Common myeloid progenitor, CD34-positive (primary cell): ENCODE measurements at regions not wholly inside any gene's neighbourhood (a gene's known extent, or its start where the extent isn't known, plus 50 kb on each side); places are given as distances from the start of the nearest gene placed in this dataset.

Experiments used
- CTCF ChIA-PET: fragments of 350-600 bp; sonication (Branson Sonifier 250); formaldehyde crosslinking; loops from one replicate; lab custom pipeline; 2021; ENCODE audit warnings: antibody characterized with exemption; lab: Charles Lee
- POLR2A ChIA-PET: fragments of 350-600 bp; sonication (Branson Sonifier 250); formaldehyde crosslinking; loops from one replicate; lab custom pipeline; 2021; ENCODE audit warnings: antibody characterized with exemption; lab: Charles Lee
- DNase-seq, 3 donors: peaks; one replicate each; pipeline versions ENCODE4 v3.0.0 to v3.0.0-alpha.2; 2013
- H3K27ac ChIP-seq, 2 experiments: 1 replicate in 1 of 2; 2 replicates in 1 of 2; pipeline ENCODE4 v1.7.0; 2013; ENCODE audit warnings: inconsistent platforms in 2 of 2, low read length in 2 of 2, mild to moderate bottlenecking in 2 of 2, low read depth in 1 of 2, moderate library complexity in 1 of 2; ENCODE audit not compliant: severe bottlenecking in 2 of 2, insufficient read depth in 1 of 2, poor library complexity in 1 of 2
- H3K27me3 ChIP-seq, 5 experiments: replicated peaks in 2 of 5; 1 replicate in 3 of 5; 2 replicates in 2 of 5; pipeline versions ENCODE4 v1.6.1 to v1.7.0; 2013; ENCODE audit warnings: low read length in 4 of 5, mild to moderate bottlenecking in 2 of 5, moderate library complexity in 2 of 5, inconsistent platforms in 1 of 5; ENCODE audit not compliant: insufficient read depth in 5 of 5, control insufficient read depth in 4 of 5
- H3K36me3 ChIP-seq, 4 experiments: 1 replicate in 2 of 4; 2 replicates in 2 of 4; pipeline versions ENCODE4 v1.6.1 to v1.7.0; 2013; ENCODE audit warnings: low read length in 3 of 4, control low read depth in 1 of 4, mild to moderate bottlenecking in 1 of 4; ENCODE audit not compliant: control insufficient read depth in 4 of 4, insufficient read depth in 4 of 4
- H3K4me1 ChIP-seq, 4 experiments: 1 replicate in 3 of 4; 2 replicates in 1 of 4; pipeline versions ENCODE4 v1.6.1 to v1.7.1; 2013; ENCODE audit warnings: low read length in 3 of 4, mild to moderate bottlenecking in 3 of 4, control low read depth in 1 of 4, inconsistent platforms in 1 of 4, moderate library complexity in 1 of 4; ENCODE audit not compliant: control insufficient read depth in 4 of 4, insufficient read depth in 4 of 4; ENCODE audit errors: control extremely low read depth in 1 of 4
- H3K4me3 ChIP-seq, 7 experiments: 1 replicate in 4 of 7; 2 replicates in 3 of 7; pipeline versions ENCODE4 v1.5.1 to v1.7.0; 2013; ENCODE audit warnings: mild to moderate bottlenecking in 7 of 7, low read length in 6 of 7, moderate library complexity in 6 of 7, inconsistent platforms in 2 of 7, low read depth in 2 of 7, control low read depth in 1 of 7; ENCODE audit not compliant: insufficient read depth in 4 of 7, control insufficient read depth in 1 of 7; ENCODE audit errors: extremely low read depth in 1 of 7
- H3K9me3 ChIP-seq, 5 experiments: 1 replicate in 4 of 5; 2 replicates in 1 of 5; pipeline versions ENCODE4 v1.6.1 to v1.7.1; 2013; ENCODE audit warnings: low read length in 4 of 5, mild to moderate bottlenecking in 2 of 5, inconsistent platforms in 1 of 5, low read depth in 1 of 5, moderate library complexity in 1 of 5; ENCODE audit not compliant: control insufficient read depth in 4 of 5, insufficient read depth in 2 of 5; ENCODE audit errors: control extremely low read depth in 1 of 5
- WGBS: methylation state at CpG from one replicate; pipeline ENCODE4 v1.1.5; 2013; ENCODE audit not compliant: insufficient coverage; 5-methylcytosine and 5-hydroxymethylcytosine counted together

DNA sequence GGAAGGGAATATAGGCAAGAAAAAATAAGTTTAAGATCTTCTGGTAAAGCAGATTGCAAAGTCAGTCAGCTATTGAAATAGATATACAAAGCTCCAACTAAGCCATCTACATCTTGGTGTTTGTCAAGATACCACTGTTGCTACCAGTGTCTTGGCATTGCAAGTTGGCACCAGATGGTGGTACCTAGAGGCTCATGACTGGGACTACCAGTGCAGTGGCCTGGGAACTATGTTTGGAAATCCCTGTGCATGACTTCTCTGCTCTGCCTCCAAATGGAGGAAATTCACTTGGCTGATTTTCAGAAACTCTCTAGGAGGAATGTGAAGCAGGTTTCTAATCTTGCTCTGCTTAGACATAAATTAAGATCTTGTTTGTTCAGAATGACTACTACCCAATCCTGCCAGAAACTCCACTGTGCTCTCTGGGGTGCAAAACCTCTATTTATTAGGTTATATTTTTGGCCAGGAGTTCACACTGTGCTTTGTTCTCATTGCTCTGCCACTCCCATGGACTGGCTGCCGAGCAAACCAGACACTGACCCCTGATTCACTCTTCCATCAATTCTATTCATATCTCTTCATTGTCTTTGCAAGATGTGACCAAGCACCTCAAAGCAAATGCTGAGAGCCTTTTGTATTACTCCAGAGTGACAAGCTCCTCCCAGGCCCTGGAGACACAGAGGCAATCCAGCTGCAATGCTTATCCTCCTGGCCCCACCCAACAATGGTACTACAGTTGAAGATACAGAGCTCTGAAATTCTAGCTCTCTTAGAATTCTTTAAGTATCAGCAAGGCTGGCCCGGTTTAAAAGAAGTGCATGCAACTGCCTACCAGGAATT, 272.3 kb upstream of the FGF16 start:
- H3K27ac ChIP-seq = no peak overlapping the region
- H3K36me3 ChIP-seq = no peaks in the 10 kb centered on the region
- ChIA-PET CTCF (no interaction called here), POLR2A (no interaction called here)
- no peaks in the 10 kb centered on the region for H3K27me3 ChIP-seq
- H3K9me3 ChIP-seq = peaks cover 0 to 2% (median 0%) of the 10 kb centered on the region in 5 experiments
- WGBS = 58% methylated on average over 2 of the region's 2 CpGs
- no peaks in the 10 kb centered on the region for H3K4me1 ChIP-seq
- DNase-seq = no peak
- no peak overlapping the region for H3K4me3 ChIP-seq

DNA sequence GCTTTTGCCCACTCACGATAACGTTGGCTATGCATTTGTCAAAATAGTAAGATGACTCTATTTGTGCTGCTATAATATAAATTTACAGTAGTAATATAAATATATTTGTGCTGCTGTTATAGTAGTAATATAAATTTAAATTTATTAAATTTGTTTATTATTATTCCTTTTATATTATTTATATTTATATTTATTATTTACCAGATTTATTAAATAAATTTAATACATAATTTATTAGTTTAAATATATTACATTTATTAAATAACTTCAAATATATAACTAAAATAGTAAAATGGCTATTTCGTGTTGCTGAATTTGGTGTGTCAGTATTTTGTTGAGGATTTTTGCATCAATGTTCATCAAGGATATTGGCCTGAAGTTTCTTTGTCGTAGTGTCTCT, 246.5 kb upstream of the FGF16 start:
- CTCF ChIA-PET = no interaction called here

DNA sequence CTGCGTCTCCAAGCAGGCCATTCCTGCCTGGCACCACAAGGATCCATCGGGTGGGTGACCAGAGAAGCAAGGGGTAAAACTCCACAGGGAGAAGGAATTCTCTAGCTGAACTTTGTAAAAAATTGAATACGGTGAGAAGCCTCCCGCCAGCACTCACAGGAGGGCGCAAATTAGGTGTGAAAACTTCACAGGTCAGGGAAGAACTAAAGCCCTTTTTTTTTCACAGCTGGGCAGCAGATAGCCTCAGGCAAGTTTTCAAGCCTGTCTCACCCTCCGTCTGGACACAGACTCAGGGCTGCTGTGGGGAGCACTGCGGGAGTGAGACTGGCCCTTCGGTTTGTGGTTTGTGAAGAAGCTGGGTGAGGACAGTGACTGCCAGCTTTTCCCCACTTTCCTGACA, 224.1 kb upstream of the FGF16 start:
- H3K9me3 ChIP-seq = peaks cover 0 to 2% (median 0%) of the 10 kb centered on the region in 5 experiments
- H3K4me1 ChIP-seq = no peaks in the 10 kb centered on the region
- WGBS = 40% methylated on average over 7 of the region's 8 CpGs
- DNase-seq = no peak
- ChIA-PET POLR2A (no interaction called here), CTCF (no interaction called here)
- H3K27me3 ChIP-seq = no peaks in the 10 kb centered on the region
- no peaks in the 10 kb centered on the region for H3K36me3 ChIP-seq
- no peak overlapping the region for H3K4me3 ChIP-seq
- no peak overlapping the region for H3K27ac ChIP-seq

More for the DNA sequence above, 246.5 kb upstream of the FGF16 start:
- DNase-seq = no peak
- no peak overlapping the region for H3K27ac ChIP-seq
- H3K27me3 ChIP-seq = no peaks in the 10 kb centered on the region
- H3K36me3 ChIP-seq = no peaks in the 10 kb centered on the region
- H3K9me3 ChIP-seq = peaks cover 0 to 1% (median 0%) of the 10 kb centered on the region in 5 experiments
- no peaks in the 10 kb centered on the region for H3K4me1 ChIP-seq
- POLR2A ChIA-PET = no interaction called here
- WGBS = 100% methylated on average over 1 of the region's 4 CpGs
- no peak overlapping the region for H3K4me3 ChIP-seq

DNA sequence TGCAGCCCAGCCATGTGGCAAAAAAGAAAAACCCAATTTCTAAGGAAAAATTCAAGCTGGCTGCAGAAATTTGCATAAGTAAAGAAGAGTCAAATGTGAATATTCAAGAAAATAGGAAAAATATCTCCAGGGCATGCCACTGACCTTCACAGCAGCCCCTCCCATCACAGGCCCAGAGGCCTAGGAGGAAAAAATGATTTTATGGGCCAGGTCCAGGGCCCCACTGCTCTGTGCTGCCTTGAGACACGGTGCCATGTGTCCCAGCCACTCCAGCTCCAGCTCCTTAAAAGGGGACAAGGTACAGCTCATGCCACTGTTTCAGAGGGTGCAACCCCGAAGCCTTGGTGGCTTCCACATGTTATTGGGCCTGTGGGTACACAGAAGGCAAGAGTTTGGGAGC, 182.7 kb upstream of the FGF16 start:
- WGBS = 62% methylated on average over 1 of the region's 2 CpGs
- Histone ChIP-seq H3K9me3 (peaks cover 1 to 8% (median 4%) of the 10 kb centered on the region in 5 experiments), H3K4me1 (no peaks in the 10 kb centered on the region), H3K27ac (no peak overlapping the region), H3K27me3 (no peaks in the 10 kb centered on the region), H3K4me3 (no peak overlapping the region), H3K36me3 (no peaks in the 10 kb centered on the region)
- no peak for DNase-seq
- CTCF ChIA-PET = no interaction called here
- POLR2A ChIA-PET = no interaction called here

DNA sequence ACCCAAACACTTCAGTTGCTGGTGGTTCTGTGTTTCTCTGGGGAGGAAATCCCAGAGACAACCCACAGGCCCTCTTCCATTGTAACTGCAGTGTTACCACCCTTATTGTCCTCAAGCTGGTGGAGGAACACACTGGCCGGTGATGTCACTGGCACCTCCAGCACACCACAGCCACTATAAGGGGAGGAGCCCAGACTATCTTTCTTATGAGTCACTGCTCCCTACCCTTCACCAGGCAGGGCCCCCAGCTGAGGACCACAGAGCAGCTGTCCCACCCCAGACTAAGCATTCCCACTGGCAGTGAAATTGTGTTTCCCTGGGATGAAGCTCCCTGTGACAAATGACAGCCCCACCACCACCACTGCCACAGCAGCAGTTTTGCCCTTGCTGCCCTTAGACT, 171.8 kb upstream of the FGF16 start:
- no peaks in the 10 kb centered on the region for H3K4me1 ChIP-seq
- H3K27me3 ChIP-seq = no peaks in the 10 kb centered on the region
- no peak overlapping the region for H3K27ac ChIP-seq
- H3K36me3 ChIP-seq = no peaks in the 10 kb centered on the region
- no peak overlapping the region for H3K4me3 ChIP-seq
- ChIA-PET POLR2A (no interaction called here), CTCF (no interaction called here)
- 86% methylated on average over 1 of the region's 1 CpG for WGBS
- no peak for DNase-seq
- peaks cover 0 to 2% (median 0%) of the 10 kb centered on the region in 5 experiments for H3K9me3 ChIP-seq

DNA sequence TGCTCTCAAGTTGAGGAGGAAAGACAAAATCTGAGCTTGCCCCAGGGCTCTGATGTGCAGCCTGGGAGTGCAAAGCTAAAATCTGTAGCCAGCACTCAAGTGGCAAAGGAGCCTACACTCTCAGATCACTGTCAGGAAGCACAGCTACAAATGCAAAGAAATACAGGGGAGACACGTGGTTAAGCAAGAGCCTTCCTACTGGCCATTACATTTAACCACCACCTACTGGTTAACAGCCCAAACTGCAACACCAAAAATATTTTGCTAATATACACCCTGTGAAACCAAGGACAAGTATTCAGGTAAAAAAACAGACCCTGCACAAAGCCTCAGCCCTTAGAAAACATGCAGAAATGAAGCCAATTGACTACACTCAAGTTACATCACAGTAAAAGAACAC, 170.4 kb upstream of the FGF16 start:
- ChIA-PET POLR2A (no interaction called here), CTCF (no interaction called here)
- WGBS = no CpG with 5 or more reads among the region's 1 CpG
- no peaks in the 10 kb centered on the region for H3K4me1 ChIP-seq
- H3K9me3 ChIP-seq = peaks cover 0 to 2% (median 0%) of the 10 kb centered on the region in 5 experiments
- H3K27me3 ChIP-seq = no peaks in the 10 kb centered on the region
- no peak overlapping the region for H3K4me3 ChIP-seq
- DNase-seq = no peak
- no peak overlapping the region for H3K27ac ChIP-seq
- H3K36me3 ChIP-seq = no peaks in the 10 kb centered on the region

DNA sequence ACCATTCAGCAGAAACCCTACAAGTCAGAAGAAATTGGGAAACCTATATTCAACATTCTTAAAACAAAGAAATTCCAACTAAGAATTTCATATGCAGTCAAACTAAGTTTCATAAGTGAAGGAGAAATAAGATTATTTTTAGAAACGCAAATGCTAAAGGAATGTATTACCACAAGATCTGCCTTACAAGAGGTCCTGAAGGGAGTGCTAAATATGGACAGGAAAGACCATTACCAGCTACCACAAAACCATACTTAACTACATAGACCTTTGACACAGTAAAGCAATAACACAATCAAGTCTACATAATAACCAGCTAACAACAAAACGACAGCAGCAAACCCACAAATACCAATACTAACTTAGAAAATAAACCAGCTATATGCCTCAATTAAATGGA, 169.3 kb upstream of the FGF16 start:
- ChIA-PET CTCF (no interaction called here), POLR2A (no interaction called here)
- no peak overlapping the region for H3K27ac ChIP-seq
- H3K4me3 ChIP-seq = no peak overlapping the region
- DNase-seq = no peak
- H3K36me3 ChIP-seq = no peaks in the 10 kb centered on the region
- peaks cover 0 to 5% (median 0%) of the 10 kb centered on the region in 5 experiments for H3K9me3 ChIP-seq
- WGBS = no CpG with 5 or more reads among the region's 2 CpGs
- no peaks in the 10 kb centered on the region for H3K27me3 ChIP-seq
- H3K4me1 ChIP-seq = no peaks in the 10 kb centered on the region
